ENCODE measurements at regions not wholly inside any gene's neighbourhood (a gene's known extent, or its start where the extent isn't known, plus 50 kb on each side); places are given as distances from the start of the nearest gene placed in this dataset.

DNA sequence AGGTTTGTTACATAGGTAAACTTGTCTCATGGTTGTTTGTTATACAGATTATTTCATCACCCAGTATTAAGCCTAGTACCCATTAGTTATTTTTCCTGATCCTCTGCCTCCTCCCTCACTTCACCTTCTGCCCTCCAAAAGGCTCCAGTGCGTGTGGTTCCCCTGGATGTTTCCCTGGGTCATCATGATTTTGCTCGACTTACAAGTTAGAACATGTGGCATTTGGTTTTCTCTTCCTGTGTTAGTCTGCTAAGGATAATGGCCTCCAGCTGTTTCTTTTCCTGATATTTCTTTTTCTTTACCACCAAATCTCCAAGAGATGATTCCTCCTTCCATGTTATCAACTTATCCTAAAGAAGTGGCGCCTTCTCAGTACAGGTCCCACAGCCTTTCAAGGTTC lies 543.1 kb upstream of the ADGRL3 start:
- TF ChIP-seq, protein P1, sequence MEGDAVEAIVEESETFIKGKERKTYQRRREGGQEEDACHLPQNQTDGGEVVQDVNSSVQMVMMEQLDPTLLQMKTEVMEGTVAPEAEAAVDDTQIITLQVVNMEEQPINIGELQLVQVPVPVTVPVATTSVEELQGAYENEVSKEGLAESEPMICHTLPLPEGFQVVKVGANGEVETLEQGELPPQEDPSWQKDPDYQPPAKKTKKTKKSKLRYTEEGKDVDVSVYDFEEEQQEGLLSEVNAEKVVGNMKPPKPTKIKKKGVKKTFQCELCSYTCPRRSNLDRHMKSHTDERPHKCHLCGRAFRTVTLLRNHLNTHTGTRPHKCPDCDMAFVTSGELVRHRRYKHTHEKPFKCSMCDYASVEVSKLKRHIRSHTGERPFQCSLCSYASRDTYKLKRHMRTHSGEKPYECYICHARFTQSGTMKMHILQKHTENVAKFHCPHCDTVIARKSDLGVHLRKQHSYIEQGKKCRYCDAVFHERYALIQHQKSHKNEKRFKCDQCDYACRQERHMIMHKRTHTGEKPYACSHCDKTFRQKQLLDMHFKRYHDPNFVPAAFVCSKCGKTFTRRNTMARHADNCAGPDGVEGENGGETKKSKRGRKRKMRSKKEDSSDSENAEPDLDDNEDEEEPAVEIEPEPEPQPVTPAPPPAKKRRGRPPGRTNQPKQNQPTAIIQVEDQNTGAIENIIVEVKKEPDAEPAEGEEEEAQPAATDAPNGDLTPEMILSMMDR (IDR thresholded peaks at IDR 0.05), result no peak
- TF ChIP-seq POLR2A (IDR thresholded peaks at IDR 0.05), result no peak

All from Peyer's patch (tissue), 4 donors.